ENCODE measurements at regions not wholly inside any gene's neighbourhood (a gene's known extent, or its start where the extent isn't known, plus 50 kb on each side); places are given as distances from the start of the nearest gene placed in this dataset.
A peak's percentile ranks its signal among the peaks of the same experiment; 100 is the strongest.

DNA sequence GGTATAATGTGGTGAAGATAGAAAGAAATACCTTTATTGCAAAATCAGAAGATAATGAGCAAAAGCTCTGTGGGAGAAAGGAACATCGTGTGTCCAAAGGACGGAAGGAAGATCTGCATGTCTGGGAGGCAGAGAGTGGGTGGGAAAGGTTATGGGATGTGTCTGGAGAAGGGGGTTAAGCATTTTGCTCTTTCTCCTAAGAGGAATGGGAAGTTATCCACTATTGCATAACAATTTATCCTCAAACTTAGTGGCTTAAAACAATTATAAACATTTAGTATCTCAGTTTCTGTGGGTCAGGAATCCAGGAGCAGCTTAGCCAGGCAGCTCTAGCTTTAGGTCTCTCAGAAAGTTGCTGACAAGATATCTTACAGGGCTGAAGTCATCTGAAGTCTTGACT is 229.1 kb upstream of the CITED2 start:
- DNase-seq: no peak

DNA sequence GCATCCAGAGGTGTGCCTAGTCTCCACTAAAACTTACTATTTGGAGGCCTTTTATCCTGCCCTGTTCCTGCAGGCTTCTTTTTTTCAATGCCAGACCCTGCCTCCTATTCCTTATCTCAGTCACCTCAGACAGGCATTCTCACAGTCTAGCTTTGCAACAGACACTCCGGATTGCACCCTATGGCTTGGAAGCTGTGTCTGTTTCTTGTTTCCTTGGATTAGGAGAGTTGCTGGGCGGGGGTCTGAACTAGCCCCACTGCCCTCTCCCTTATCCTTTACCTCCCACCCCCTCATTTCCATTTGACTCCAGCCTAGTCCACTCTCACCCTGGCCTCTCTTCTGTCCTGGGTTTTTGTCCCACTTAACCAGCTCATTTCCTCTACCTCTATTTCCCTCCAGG is 228.1 kb upstream of the CITED2 start:
- DNase-seq: no peak

DNA sequence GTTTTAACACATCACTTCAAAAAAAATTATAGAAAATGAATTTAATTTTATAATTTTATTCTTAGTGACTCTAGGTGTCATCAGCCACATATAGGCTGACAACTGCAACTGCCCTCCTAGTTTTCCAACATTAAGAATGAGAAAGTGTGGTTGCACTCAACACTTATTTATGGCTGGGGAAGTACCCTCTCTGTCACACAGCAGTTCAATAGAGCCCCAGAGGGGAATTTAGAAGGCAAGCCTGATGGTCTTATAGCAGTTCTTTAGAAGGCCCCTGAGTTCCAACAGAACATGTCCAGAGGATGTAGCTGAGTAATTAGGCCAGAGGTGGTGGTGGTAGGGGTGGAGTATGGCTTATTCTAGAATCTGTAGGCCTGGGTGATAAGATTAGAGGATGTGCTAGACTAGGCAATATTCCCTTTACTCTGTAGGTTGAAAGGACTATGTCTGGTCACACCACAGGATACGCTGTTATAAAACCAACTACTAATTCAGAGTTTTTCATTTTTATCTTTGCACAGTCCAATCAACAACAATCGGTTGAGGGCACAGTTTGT is 226.5 kb upstream of the CITED2 start:
- DNase-seq: no peak

DNA sequence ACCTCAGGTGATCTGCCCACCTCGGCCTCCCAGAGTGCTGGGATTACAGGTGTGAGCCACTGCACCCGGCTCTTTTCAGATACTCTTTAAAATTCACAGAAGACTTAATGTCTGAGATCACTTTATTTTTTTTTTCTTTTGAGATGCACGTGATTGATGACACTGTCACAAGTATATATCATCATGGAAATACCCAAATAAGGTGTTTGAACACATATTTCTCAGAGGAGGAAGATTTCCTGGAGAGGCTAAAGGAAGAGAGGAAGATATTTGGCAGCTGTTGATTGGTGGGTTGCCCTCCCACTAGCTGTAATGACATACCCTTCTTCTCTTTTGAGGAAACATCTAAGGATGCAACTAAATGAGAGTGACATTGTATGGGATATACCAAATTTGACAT is 225.9 kb upstream of the CITED2 start:
- DNase-seq: no peak

DNA sequence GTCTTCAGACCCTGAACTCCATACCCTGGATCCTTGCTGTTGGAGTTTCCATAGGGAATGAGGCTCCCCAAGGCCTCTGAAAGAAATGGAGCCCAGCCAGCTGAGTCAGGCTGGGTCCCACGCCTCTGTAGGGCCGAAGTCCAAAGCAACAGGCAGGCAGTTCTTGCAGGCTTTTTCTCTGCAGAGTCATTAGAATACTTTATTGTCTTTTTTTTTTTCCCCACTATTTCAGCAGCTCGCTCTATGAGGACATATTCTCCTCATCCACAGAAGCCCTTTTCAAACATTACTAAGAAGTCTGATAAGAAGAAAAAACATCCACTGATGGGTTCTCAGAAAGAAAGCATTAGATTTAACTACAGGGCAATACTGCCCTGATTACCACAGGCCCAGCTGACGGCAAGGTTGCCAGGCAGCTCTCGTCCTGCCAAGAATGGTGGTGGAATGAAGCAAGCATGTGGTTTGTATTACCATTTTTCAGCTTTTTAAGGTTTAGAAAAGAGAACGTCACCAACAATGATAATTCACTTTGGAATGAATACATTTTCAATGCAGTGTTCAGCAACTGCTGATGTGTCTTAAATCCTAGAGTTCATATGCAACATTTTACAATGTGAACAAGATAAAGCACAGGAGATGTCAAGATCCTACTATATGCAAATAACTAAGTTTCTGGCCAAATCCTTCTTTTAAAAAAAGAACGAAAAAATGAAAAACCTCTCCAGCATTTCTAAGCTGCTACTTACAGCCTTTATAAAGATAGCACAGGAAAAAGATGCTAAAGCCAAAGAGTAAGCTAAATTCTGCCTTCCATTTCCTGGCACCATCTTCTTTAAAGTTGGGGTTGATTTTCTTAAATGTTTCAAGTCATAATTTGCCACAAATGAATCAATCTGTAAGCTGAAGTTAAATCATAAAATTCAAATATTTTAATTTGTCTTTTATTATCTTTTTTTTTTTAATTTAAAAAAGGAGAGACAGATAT is 223.6 kb upstream of the CITED2 start:
- DNase-seq: peak; percentile 80

DNA sequence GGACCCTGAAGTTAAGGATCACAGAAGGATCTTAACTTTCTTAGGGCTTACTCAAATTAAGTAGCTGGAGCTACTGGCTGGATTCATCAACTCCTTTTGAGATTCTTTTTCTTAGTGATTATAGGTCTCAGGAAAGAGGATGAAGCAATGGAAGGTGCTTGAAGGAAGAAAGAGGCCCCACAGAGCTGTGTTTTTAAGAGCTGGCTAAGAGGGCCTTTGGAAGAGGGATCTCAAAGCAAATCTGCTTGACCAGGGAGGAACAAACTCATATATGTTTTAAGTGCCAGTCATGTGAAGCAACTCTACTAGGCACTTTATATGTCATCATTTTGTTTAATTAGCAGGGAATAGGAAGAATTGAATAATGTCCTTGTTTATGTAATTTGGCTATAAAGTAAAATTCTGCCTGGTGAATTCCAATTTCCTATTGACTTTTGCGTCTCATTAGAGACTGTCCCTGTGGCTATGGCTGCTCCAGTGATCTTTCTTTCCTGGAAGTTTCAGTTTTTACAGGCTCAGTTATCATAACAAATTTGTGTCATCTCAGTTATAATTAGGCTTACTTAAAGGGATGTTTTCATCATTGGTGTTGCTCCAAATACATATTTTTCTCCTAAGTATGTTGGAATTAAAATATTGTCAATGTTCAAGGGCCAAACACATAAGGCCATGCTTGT is 222.8 kb upstream of the CITED2 start:
- DNase-seq: no peak

DNA sequence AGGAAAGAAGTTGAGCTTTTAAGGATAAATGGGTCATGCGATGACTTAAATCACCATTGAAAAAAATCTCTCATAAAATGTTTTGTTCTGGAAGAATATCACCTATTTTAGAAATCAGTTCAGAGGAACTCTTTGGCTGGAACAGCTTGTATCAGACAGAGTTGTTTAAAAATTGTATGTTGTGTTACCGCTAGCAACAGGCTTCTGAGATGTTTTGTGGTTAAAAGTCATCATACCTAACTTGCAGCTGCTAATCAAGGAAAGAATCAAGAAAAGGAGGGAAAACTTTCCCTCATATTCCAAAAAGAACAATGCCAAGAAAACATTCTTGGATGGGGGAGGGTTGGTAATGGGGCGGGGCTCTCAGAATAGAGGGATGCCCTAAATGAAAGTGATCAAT is 220.7 kb upstream of the CITED2 start:
- DNase-seq: no peak

DNA sequence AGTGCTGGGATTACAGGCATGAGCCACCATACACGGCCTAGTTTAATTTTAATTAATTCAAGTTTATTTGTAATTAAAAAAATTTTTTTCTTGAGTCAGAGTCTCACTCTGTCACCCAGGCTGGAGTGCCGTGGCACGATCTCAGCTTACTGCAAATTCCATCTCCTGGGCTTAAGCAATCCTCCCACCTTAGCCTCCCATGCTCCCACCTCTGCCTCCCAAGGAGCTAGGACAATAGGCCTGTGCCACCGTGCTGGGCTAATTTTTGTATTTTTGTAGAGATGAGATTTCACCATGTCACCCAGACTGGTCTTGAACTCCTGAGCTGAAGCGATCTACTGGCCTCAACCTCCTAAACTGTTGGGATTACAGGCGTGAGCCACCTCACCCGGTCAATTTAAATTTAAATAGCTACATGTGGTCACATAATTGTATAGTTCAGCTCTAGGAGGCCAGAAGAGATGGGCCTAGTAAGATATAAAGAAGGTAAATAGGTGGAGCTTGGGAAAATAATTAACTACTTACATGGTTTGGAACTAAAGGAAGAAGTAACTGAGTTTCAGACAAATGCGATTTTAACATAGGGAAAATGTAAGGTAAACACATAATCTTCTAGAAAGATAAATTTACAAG is 220.0 kb upstream of the CITED2 start:
- DNase-seq: no peak

DNA sequence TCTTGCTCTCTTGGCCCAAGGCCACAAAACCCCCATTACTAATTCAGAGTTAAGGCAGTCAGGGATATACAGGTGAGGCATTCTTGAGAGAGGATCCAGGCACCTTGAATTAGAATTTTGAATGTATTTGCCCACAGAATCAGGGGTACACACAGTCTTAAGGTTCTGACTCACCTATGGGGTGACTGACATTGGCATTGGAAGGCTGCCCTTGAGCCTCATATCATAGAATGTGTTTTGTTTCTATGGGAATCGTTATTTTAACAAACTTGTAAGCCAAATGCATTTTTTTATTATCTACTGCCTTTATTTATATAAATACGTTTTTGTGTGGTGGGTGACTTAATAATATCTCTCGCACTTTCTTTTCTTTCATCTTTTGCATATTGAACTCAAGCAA is 218.6 kb upstream of the CITED2 start:
- no peak for DNase-seq

DNA sequence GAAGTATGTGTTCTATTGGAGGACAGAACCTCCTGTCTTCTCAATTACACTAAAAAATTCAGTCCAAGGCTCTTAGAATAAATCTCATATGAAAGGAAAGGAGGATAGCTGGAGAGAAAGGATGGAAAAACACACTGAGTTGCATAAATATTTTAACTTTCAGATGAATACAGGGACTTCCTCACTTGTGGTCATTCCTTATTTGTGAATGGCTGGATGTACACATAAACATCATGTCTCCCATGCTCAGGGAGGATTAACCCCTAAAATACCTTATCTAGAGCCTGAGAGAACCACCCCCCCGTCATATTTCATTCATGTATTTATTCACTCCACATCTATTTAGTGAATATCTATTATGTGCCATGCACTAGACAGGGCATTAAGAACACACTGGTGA is 217.6 kb upstream of the CITED2 start:
- DNase-seq: no peak

DNA sequence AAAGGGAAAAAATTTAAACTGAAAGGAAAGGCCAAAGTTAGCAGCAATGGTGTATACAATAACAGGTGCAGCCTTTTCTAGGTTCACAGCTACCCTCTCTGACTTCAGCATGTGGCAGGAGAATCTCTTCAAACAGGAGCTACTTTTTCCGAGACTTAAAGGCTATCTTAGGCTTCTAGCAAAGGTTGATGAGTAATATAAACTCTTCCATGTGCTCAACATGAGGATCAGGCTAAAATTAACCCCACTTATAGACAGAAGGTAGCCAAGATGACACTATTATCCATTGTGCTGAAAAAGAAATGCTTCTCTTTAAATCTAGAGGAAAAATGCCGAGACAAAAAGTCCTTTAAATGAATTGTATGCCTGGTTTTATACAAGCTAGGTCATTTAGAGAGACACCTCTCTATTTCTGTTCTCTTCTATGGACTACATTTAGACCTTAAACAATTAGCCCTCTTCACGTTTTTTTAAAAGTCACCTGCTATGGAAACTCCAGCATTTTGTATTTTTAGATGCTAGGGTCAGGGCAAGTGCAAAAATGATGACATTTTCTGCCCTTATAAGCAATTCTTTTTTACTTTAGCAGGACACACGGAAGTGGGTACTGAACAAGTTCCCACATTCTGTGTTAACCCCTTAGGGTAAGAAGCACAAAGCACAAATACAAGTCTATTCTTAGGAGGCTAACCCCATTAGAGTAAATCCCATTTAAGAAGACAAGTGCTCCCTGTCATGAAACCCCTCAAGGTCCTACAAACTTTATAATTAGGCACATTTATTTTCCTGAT is 216.8 kb upstream of the CITED2 start:
- no peak for DNase-seq

DNA sequence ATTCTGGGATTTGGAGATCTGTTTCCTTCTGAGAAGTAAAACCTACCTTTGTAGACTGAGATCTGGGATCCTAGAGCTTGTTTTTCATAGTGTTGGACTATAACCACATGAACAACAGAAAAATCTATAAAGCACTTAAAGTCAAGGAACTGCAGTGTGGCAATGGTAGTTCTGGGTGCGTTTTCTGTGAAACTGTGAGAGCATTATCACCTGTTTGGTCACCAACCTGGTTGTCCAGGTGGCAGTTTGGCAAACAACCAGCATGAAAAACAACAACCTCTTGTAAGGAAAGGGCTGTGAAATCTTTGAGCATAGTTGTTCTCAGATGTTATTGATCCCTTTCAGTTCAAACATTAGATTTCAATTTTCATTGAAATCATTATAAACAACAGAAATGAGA is 215.8 kb upstream of the CITED2 start:
- no peak for DNase-seq

DNA sequence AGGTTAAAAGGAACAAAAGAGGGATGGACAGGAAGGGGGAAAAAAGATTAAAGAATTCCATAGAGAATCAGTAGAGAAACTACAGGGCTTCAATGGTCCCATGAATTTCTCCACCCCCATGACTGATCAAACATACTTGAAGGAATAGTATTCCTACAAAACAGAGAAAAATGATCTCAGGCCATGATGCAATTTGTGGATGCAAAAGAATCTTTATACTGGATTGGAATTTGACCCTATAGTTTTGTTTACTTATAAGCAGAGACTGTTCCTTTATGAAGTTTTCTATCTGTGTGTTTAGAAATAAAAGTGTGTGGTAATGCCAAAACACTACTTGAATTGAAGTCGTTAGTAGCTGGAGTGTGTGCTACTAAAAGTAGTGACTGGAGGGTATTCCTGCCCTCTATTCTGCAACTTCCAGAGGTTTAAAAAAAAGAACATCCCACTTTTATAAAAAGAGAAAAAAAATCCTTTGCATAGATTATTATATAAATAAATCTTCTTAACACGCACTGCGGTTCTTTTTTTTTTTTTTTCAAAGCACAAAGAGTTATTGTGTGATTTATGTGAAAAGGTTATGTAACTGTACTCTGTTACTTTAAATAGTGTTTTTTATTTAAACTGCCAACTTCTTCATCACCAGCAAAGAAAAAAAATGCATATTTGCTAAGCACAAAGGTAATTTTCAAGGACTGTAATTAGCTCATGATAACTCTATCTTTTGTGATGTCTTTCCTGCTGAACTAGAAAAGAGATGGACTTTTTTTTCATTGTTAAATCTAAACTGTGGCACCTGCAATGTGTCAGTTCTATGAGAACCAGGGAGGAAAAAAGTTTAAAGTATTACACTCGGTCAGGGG is 214.5 kb upstream of the CITED2 start:
- DNase-seq: no peak

DNA sequence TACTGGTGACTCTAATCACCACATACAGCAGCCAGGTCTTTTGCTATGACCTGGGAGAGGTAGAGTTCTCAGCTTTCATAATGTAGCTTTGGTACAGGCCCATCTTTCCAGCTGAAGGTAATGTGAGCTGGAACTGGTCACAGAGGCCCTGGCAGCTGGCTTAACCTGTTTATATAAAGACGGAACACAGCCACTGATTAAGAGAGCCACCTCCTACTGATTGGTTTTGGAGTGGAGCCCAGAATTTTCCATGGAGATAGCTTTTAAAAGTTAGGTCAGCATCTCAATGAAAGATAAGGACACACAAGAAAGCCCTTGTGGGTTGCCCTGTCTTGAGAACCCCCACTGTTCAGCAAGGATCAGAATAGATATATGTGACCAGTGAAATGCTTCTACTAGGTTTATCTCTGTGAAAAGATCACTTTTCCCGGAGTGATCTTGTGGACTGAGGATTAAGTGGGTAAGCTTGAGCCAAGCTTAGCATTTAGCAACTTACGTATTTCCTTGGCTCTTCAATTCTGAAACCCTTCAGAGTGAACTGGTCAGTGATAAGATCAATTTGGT is 213.7 kb upstream of the CITED2 start:
- no peak for DNase-seq

DNA sequence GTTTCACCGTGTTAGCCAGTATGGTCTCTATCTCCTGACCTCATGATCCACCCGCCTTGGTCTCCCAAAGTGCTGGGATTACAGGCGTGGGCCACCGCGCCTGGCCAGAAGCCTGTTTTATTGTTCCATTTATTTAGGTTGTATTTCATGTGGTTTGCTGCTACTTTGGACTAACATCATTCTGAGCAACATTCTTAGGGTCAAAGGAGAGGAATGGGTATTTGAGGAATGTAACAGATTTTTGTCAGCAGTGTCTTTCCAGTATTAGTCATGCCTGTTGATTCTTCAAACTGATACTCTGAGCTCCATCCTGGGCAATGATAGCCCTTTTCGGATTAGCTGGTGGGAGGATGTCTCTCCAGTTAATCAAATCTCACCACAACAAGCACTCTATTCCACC is 213.0 kb upstream of the CITED2 start:
- DNase-seq: no peak

DNA sequence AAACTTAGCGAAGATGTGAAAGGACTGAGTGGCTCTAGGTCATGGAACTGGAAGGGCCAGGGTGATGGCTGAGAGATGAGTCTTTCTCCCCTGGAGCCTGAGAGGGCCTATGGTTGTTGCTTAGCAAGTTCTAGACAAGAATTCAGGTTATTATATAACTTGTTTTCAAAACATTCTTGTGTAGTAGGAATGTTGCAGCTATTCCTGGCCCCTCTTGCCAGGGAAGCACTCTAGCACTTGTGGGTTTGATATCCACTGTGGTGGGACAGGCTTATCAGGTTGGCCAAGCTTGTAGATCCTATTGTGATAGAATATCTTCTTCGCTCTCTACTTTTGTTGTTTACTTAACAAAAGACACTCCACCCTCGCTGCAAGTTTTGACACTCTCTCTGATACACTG is 211.8 kb upstream of the CITED2 start:
- DNase-seq: no peak

DNA sequence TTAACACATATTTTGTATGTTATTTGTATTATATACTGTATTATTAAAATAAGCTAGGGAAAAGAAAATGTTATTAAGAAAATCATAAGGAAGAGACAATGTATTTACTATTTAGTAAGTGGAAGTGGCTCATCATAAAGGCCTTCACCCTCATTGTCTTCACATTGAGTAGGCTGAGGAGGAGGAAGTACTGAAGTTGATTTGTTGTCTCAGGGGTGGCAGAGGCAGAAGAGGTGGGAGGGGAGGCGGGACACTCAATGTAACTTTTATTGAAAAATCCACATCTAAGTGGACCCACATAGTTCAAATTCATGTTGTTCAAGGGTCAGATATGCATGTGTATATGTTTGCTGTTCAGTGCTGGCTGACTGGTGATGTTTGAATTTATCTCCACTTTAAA is 210.2 kb upstream of the CITED2 start:
- no peak for DNase-seq

DNA sequence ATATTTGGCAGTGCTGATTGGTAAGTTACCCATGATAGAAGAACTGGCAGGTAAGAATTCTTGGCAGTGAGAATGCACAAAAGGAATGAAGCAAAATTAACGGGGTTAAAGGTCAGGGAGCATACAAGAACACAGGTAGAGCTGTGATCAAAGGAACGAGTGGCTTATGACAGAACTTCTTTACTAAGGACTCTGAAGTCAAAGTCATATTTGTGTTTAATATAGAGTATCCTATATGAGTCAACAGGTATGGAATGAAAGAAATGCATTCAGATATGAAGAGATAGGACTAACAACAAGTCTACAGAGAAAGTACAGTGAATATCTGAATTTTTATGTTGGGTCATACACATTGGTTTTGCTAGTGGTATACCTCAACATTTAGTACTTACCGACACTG is 209.0 kb upstream of the CITED2 start:
- no peak for DNase-seq

DNA sequence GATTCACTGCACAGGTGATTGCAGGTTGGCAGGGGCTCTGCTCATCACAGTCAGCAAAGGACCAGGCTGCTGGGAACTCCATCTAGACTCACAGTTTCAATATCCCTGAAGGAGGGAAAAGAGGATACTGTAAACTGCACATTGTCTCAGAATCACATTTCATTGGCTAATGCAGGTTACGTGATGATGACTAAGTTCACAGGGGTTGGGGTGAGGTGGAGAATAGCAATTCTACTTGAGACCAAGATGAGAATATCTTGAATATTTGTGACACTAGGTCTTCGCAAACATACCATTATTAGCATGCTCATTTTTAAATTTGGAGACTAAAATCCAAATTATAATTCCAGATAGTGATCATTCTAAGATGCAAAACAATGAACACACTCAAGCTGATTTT is 208.5 kb upstream of the CITED2 start:
- DNase-seq: no peak

DNA sequence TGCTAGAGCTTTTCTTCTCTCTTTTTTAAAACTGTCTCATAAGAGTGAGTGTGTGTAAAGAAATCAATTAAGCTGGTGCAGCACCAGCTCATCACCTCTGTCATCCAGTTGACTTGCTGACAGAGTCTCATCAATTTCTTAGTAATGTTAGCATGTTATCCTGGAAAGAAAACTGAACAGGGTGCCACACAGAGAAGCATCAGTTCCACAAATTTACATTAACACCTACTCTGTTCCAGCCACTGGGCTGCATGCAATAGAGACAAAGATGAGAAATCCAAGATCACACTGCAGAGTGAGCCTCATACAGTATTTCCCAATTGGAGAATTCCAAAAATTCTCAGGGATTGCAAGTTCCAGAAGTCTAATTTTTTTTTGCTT is 207.0 kb upstream of the CITED2 start:
- DNase-seq: no peak
